ENCODE measurements at regions not wholly inside any gene's neighbourhood (a gene's known extent, or its start where the extent isn't known, plus 50 kb on each side); places are given as distances from the start of the nearest gene placed in this dataset.

DNA sequence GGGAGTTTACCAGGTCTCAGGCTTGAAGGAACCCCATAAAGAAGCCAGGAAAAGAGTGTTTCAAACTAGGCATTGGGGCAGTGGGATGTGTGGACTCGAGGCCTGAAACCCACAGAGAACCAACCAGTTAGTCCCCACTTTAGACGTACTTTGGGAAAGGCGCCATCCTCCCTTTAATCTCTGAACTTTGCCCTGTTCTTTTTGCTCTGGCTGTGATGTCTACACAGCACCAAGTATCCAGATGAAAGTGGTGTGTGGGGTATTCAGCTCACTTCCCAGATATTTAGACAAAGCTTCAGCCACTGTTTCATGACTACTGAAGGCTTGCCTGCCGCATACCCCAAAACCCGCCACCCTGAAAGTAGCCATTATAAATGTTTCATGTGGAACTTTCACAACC lies 116.9 kb upstream of the IRX5 start:
- Histone ChIP-seq H3K36me3 (ENCODE audit: control insufficient read depth, insufficient read depth, low read length) (no peaks in the 10 kb centered on the region), H3K9ac (ENCODE audit: low read length) (no peak overlapping the region), H3K4me3 (ENCODE audit: low read depth, low read length) (no peak overlapping the region), H3K27me3 (ENCODE audit: control insufficient read depth, insufficient read depth, low read length) (no peaks in the 10 kb centered on the region), H3K9me3 (ENCODE audit: control insufficient read depth, insufficient read depth, low read depth, low read length) (no peaks in the 10 kb centered on the region), H3K27ac (ENCODE audit: low read depth, low read length) (no peak overlapping the region), H3K4me1 (ENCODE audit: control insufficient read depth, insufficient read depth, low read length) (peaks cover 18% of the 10 kb centered on the region)

DNA sequence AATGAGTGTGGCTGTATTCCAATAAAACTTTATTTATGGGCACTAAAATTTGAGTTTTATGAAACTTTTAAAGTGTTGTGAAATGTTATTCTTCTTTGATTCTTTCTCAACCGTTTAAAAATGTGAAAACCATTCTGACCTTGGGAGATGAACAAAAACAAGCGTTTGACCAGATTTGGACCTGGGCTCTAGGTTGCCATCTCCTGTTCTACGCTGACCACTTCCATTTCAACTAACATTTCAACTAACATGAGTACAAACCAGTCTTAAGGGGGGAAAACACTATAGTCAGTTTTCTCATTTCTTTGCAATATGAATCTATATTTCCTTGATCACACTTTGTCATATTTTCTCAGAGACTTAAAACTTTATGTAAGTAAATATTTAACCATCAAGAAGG lies 118.4 kb upstream of the IRX5 start:
- no peak overlapping the region for H3K9ac ChIP-seq (ENCODE audit: low read length)
- no peak overlapping the region for H3K4me3 ChIP-seq (ENCODE audit: low read depth, low read length)
- H3K27ac ChIP-seq (ENCODE audit: low read depth, low read length) = no peak overlapping the region
- no peaks in the 10 kb centered on the region for H3K27me3 ChIP-seq (ENCODE audit: control insufficient read depth, insufficient read depth, low read length)
- H3K9me3 ChIP-seq (ENCODE audit: control insufficient read depth, insufficient read depth, low read depth, low read length) = no peaks in the 10 kb centered on the region
- H3K36me3 ChIP-seq (ENCODE audit: control insufficient read depth, insufficient read depth, low read length) = no peaks in the 10 kb centered on the region
- H3K4me1 ChIP-seq (ENCODE audit: control insufficient read depth, insufficient read depth, low read length) = peaks cover 6% of the 10 kb centered on the region; the same call in 1 of the 2 replicates

DNA sequence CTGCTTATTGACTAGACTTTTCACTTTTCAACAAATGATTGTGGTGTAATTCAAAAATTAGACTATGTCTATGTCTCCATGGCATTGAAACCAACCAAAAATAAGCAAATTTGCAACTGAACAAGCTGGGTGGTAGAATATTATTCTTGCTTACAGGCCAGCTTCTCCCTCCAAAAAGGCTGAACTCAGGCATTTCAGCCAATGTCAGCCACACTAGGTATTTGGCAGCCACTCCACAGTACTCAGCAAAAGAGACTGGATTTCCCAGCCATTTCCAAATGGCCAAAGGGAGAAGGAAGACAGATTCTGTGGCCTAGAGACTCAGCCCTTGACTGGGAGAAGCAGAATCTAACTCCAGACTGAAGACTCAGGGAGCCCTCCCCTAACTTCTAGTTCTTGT lies 121.8 kb upstream of the IRX5 start:
- H3K27ac ChIP-seq (ENCODE audit: low read depth, low read length) = no peak overlapping the region
- peaks cover 11% of the 10 kb centered on the region for H3K4me1 ChIP-seq (ENCODE audit: control insufficient read depth, insufficient read depth, low read length)
- no peak overlapping the region for H3K9ac ChIP-seq (ENCODE audit: low read length)
- no peak overlapping the region for H3K4me3 ChIP-seq (ENCODE audit: low read depth, low read length)
- H3K9me3 ChIP-seq (ENCODE audit: control insufficient read depth, insufficient read depth, low read depth, low read length) = no peaks in the 10 kb centered on the region
- no peaks in the 10 kb centered on the region for H3K27me3 ChIP-seq (ENCODE audit: control insufficient read depth, insufficient read depth, low read length)
- no peaks in the 10 kb centered on the region for H3K36me3 ChIP-seq (ENCODE audit: control insufficient read depth, insufficient read depth, low read length)

DNA sequence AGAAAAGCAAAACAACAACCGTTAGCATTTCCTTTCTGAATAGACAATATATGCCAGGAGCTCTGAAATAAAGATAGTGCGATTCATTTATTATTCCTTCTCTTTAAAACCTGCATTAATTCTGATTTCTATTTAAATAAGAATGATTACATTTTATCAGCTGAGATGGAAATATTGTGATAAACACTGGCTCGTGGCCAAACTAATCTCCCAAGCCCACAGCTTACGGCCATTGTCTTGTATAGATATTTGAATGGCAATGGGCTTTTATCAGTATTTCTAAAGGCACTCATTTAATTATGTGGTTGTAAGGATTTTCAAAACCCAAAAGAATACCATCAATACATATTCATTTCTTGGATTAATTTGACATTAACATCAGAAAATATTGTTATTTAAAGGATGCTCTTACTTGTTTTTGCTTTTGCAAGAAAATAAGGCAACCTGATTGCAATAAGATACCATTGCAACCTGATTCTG lies 123.7 kb upstream of the IRX5 start:
- Histone ChIP-seq H3K27ac (ENCODE audit: low read depth, low read length) (no peak overlapping the region), H3K4me1 (ENCODE audit: control insufficient read depth, insufficient read depth, low read length) (peaks cover 5% of the 10 kb centered on the region), H3K9ac (ENCODE audit: low read length) (no peak overlapping the region), H3K36me3 (ENCODE audit: control insufficient read depth, insufficient read depth, low read length) (no peaks in the 10 kb centered on the region), H3K27me3 (ENCODE audit: control insufficient read depth, insufficient read depth, low read length) (no peaks in the 10 kb centered on the region), H3K4me3 (ENCODE audit: low read depth, low read length) (no peak overlapping the region), H3K9me3 (ENCODE audit: control insufficient read depth, insufficient read depth, low read depth, low read length) (no peaks in the 10 kb centered on the region)

DNA sequence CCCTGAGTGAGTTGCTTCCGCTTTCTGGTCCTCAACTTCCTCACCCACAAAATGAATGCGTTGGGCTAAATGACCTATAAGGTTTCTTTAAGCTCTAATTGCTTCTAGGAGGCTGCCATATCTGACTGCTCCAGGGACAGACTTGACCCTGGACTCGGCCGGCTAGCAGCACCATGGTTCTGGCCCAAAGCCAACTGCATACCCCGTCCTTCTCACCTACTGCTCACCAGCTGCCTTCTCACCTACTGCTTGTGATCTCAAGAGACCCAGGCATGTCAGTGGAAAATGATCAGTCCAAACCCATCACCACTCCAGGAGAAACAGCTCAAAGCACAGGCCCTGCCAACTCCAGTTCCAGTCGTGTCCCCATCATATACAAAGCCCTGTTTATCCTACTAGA lies 124.3 kb upstream of the IRX5 start:
- peaks cover 5% of the 10 kb centered on the region for H3K4me1 ChIP-seq (ENCODE audit: control insufficient read depth, insufficient read depth, low read length)
- no peaks in the 10 kb centered on the region for H3K27me3 ChIP-seq (ENCODE audit: control insufficient read depth, insufficient read depth, low read length)
- H3K27ac ChIP-seq (ENCODE audit: low read depth, low read length) = no peak overlapping the region
- H3K9me3 ChIP-seq (ENCODE audit: control insufficient read depth, insufficient read depth, low read depth, low read length) = no peaks in the 10 kb centered on the region
- no peak overlapping the region for H3K4me3 ChIP-seq (ENCODE audit: low read depth, low read length)
- no peaks in the 10 kb centered on the region for H3K36me3 ChIP-seq (ENCODE audit: control insufficient read depth, insufficient read depth, low read length)
- H3K9ac ChIP-seq (ENCODE audit: low read length) = no peak overlapping the region

DNA sequence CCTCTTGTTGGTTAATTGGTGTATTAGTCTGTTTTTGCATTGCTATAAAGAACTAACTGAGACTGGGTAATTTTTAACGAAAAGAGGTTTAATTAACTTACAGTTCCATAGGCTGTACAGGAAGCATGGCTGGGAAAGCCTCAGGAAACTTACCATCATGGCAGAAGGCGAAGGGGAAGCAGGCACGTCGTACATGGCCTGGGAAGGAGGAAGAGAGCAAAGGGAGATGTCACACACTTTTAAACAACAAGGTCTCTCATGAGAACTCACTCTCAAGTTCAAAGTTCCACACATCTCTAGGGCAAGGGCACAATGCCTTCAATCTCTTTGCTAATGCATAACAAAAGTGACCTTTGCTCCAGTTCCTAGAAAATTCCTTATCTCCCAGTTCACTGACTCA lies 125.0 kb upstream of the IRX5 start:
- Histone ChIP-seq H3K4me3 (ENCODE audit: low read depth, low read length) (no peak overlapping the region), H3K27me3 (ENCODE audit: control insufficient read depth, insufficient read depth, low read length) (no peaks in the 10 kb centered on the region), H3K4me1 (ENCODE audit: control insufficient read depth, insufficient read depth, low read length) (peaks cover 5% of the 10 kb centered on the region), H3K27ac (ENCODE audit: low read depth, low read length) (no peak overlapping the region), H3K36me3 (ENCODE audit: control insufficient read depth, insufficient read depth, low read length) (no peaks in the 10 kb centered on the region), H3K9me3 (ENCODE audit: control insufficient read depth, insufficient read depth, low read depth, low read length) (no peaks in the 10 kb centered on the region), H3K9ac (ENCODE audit: low read length) (no peak overlapping the region)

DNA sequence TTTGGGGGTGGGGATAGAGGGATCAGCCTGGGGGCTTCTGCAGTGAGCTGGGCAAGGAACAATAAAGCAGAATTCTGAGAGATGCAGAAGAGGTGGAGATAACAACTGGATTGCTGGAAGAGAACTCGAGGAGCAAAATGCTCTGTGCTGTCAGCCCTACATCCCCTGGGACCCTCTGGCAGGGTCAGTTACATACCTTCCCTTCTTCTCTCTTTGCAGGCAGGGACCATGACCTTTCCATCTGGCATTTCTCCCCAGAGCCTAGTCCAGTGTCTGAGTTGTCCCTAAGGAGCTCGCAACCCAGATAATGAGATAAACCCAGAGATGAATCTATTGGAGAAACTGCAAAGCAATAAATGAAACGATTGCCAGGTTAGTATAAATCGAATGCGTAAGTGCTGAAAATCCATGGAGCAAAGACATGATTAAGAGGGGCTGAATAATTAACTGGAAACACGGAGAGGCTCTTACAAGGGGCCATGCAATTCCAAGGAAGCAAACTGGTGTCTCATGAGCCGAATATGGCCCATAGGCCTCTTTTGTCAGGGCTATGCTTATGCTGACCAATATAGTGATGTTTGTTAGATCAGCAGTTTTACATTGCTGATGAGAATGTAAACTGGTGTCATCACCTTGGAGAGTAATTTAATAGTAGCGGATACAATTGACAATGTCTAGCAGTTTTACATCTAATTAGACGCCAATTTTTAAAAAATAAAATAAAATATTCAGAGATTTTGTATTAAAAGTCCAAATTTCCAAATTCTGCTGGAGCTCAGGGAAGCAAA lies 129.4 kb upstream of the IRX5 start:
- H3K36me3 ChIP-seq (ENCODE audit: control insufficient read depth, insufficient read depth, low read length) = no peaks in the 10 kb centered on the region
- peaks cover 5% of the 10 kb centered on the region for H3K4me1 ChIP-seq (ENCODE audit: control insufficient read depth, insufficient read depth, low read length)
- no peak overlapping the region for H3K9ac ChIP-seq (ENCODE audit: low read length)
- no peak overlapping the region for H3K4me3 ChIP-seq (ENCODE audit: low read depth, low read length)
- H3K27me3 ChIP-seq (ENCODE audit: control insufficient read depth, insufficient read depth, low read length) = no peaks in the 10 kb centered on the region
- peaks cover 9% of the 10 kb centered on the region for H3K9me3 ChIP-seq (ENCODE audit: control insufficient read depth, insufficient read depth, low read depth, low read length)
- no peak overlapping the region for H3K27ac ChIP-seq (ENCODE audit: low read depth, low read length)

DNA sequence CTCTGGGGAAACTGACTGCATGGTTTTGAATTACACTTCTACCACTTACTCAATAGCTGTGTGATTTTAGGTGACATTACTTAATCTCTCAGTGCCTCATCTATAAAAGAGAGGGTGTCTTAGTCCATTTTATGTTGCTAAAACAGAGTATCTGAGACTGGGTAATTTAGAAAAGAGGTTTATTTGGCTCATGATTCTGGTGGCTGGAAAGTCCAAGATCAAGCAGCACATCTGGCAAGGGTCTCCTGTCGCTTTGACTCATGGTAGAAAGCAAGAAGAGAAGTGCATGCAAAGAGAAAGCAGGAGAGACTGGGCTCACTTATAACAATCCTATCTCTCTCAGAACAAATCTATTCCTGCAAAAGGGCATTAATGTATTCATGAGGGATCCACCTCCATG lies 132.4 kb upstream of the IRX5 start:
- Histone ChIP-seq H3K27ac (ENCODE audit: low read depth, low read length) (no peak overlapping the region), H3K9ac (ENCODE audit: low read length) (no peak overlapping the region), H3K9me3 (ENCODE audit: control insufficient read depth, insufficient read depth, low read depth, low read length) (peaks cover 9% of the 10 kb centered on the region), H3K27me3 (ENCODE audit: control insufficient read depth, insufficient read depth, low read length) (no peaks in the 10 kb centered on the region), H3K4me3 (ENCODE audit: low read depth, low read length) (no peak overlapping the region), H3K36me3 (ENCODE audit: control insufficient read depth, insufficient read depth, low read length) (no peaks in the 10 kb centered on the region), H3K4me1 (ENCODE audit: control insufficient read depth, insufficient read depth, low read length) (no peaks in the 10 kb centered on the region)

DNA sequence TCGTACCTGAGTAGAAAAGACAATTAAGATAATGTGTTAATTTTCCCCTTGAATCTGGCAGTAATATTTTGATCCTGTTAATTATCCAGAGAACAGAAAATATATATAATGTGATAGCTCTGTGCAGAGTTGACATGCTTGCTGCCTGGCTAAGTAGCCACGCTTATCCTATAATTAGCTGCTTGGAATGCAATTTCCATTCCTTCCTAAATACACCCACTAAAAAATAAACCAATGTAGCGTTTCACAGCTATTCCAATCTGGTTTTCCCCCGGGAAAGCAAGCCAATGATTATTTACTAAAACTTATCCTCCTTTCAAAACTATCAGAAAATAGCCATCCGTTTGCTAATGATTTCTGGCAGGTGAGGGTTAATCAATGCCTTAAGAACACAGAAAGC lies 134.5 kb upstream of the IRX5 start:
- Histone ChIP-seq H3K9me3 (ENCODE audit: control insufficient read depth, insufficient read depth, low read depth, low read length) (peaks cover 9% of the 10 kb centered on the region), H3K4me3 (ENCODE audit: low read depth, low read length) (no peak overlapping the region), H3K27ac (ENCODE audit: low read depth, low read length) (no peak overlapping the region), H3K27me3 (ENCODE audit: control insufficient read depth, insufficient read depth, low read length) (no peaks in the 10 kb centered on the region), H3K36me3 (ENCODE audit: control insufficient read depth, insufficient read depth, low read length) (no peaks in the 10 kb centered on the region), H3K9ac (ENCODE audit: low read length) (no peak overlapping the region), H3K4me1 (ENCODE audit: control insufficient read depth, insufficient read depth, low read length) (no peaks in the 10 kb centered on the region)

DNA sequence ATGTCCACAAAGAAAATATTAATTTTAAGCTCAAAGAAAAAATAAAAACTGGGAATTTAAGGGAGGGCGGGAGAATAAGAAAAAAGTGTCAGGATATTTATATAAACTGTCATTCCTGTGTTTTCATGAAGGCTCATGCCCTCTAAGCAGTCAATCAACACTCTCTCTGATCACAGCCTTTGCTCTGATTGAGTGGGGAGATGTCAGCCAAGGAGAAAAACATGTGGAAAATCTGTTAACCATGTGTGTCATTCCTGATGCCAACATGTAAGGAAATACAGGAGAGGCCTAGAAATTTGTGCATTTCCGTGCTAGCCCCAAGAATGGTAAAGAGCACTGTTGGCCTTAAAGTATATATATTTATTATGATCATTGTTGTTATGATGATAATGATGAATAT lies 137.9 kb upstream of the IRX5 start:
- H3K9ac ChIP-seq (ENCODE audit: low read length) = no peak overlapping the region
- no peak overlapping the region for H3K27ac ChIP-seq (ENCODE audit: low read depth, low read length)
- no peaks in the 10 kb centered on the region for H3K36me3 ChIP-seq (ENCODE audit: control insufficient read depth, insufficient read depth, low read length)
- no peaks in the 10 kb centered on the region for H3K27me3 ChIP-seq (ENCODE audit: control insufficient read depth, insufficient read depth, low read length)
- no peaks in the 10 kb centered on the region for H3K4me1 ChIP-seq (ENCODE audit: control insufficient read depth, insufficient read depth, low read length)
- no peaks in the 10 kb centered on the region; the same call in 1 of the 2 replicates for H3K9me3 ChIP-seq (ENCODE audit: control insufficient read depth, insufficient read depth, low read depth, low read length)
- no peak overlapping the region for H3K4me3 ChIP-seq (ENCODE audit: low read depth, low read length)

DNA sequence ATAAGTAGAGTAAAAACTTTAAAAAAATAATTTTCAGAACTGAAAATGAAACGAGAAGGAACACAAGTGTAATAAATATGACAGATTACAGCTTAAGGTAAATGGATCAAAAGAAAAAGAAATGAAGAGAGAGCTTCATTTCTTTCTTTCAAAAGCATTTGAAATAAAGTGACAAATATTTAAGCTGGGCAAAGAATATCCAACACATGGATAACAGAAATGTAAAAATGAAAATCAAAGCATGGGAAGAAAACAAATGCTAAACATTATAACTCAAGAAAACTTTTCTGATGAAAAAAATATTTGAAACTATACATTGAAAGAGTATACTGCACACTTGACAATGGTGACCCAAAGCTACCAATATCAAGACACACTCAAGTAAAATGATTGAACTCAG lies 143.6 kb upstream of the IRX5 start:
- H3K4me1 ChIP-seq (ENCODE audit: control insufficient read depth, insufficient read depth, low read length) = no peaks in the 10 kb centered on the region
- no peaks in the 10 kb centered on the region for H3K27me3 ChIP-seq (ENCODE audit: control insufficient read depth, insufficient read depth, low read length)
- peaks cover 8% of the 10 kb centered on the region; the same call in 1 of the 2 replicates for H3K9me3 ChIP-seq (ENCODE audit: control insufficient read depth, insufficient read depth, low read depth, low read length)
- H3K4me3 ChIP-seq (ENCODE audit: low read depth, low read length) = no peak overlapping the region
- no peak overlapping the region for H3K9ac ChIP-seq (ENCODE audit: low read length)
- H3K27ac ChIP-seq (ENCODE audit: low read depth, low read length) = no peak overlapping the region
- no peaks in the 10 kb centered on the region for H3K36me3 ChIP-seq (ENCODE audit: control insufficient read depth, insufficient read depth, low read length)

All from HUES6 (cell line).